Liver (tissue), 8 donors: ENCODE measurements at regions not wholly inside any gene's neighbourhood (a gene's known extent, or its start where the extent isn't known, plus 50 kb on each side); places are given as distances from the start of the nearest gene placed in this dataset.

ENCODE experiments used
- DNase-seq: peaks from one replicate; pipeline ENCODE4 v3.0.0-alpha.2; 2017; ENCODE audit warnings: low spot score
- H3K27ac ChIP-seq, 2 donors: one replicate each; pipeline ENCODE4 v1.7.0; 2013; ENCODE audit warnings: inconsistent platforms in 2 of 2, low read length in 2 of 2, control low read depth in 1 of 2, low read depth in 1 of 2, mild to moderate bottlenecking in 1 of 2
- H3K27me3 ChIP-seq, 4 donors: one replicate each; pipeline versions ENCODE4 v1.6.1 to v1.7.0; 2013; ENCODE audit warnings: low read length in 3 of 4, inconsistent platforms in 1 of 4, mild to moderate bottlenecking in 1 of 4, moderate library complexity in 1 of 4; ENCODE audit not compliant: control insufficient read depth in 4 of 4, insufficient read depth in 4 of 4
- H3K36me3 ChIP-seq, 4 donors: one replicate each; pipeline versions ENCODE4 v1.6.1 to v1.7.0; 2013; ENCODE audit warnings: low read length in 3 of 4, mild to moderate bottlenecking in 3 of 4, low read depth in 1 of 4, moderate library complexity in 1 of 4; ENCODE audit not compliant: control insufficient read depth in 4 of 4, insufficient read depth in 3 of 4
- H3K4me1 ChIP-seq, 4 donors: one replicate each; pipeline versions ENCODE4 v1.6.1 to v1.7.0; 2013; ENCODE audit warnings: low read length in 3 of 4, mild to moderate bottlenecking in 3 of 4, moderate library complexity in 1 of 4; ENCODE audit not compliant: control insufficient read depth in 4 of 4, insufficient read depth in 4 of 4
- H3K4me3 ChIP-seq, 3 donors: one replicate each; pipeline versions ENCODE4 v1.6.1 to v1.7.0; 2013; ENCODE audit warnings: low read length in 3 of 3, control low read depth in 1 of 3, low read depth in 1 of 3, mild to moderate bottlenecking in 1 of 3
- H3K9ac ChIP-seq, 2 donors: one replicate each; pipeline ENCODE4 v1.7.0; 2013; ENCODE audit warnings: low read length in 2 of 2, mild to moderate bottlenecking in 2 of 2, moderate library complexity in 2 of 2, control low read depth in 1 of 2, low read depth in 1 of 2
- H3K9me3 ChIP-seq, 4 donors: one replicate each; pipeline versions ENCODE4 v1.6.1 to v1.7.0; 2013; ENCODE audit warnings: low read length in 3 of 4; ENCODE audit not compliant: control insufficient read depth in 4 of 4
- EGR1 ChIP-seq, 2 donors: IDR thresholded peaks; 2 replicates each; pipeline ENCODE4 v1.6.1; 2016 to 2018; ENCODE audit warnings: antibody characterized with exemption in 2 of 2, low read depth in 2 of 2
- FOXA1 ChIP-seq: IDR thresholded peaks from 2 replicates; pipeline ENCODE4 v1.6.1; 2016; ENCODE audit warnings: antibody characterized with exemption
- FOXA2 ChIP-seq: IDR thresholded peaks from 2 replicates; pipeline ENCODE4 v1.6.1; 2016; ENCODE audit warnings: antibody characterized with exemption
- GABPA ChIP-seq, 2 donors: IDR thresholded peaks in 1 of 2; conservative IDR thresholded peaks in 1 of 2; 2 replicates each; pipeline ENCODE4 v1.6.1; 2016; ENCODE audit warnings: antibody characterized with exemption in 2 of 2, mild to moderate bottlenecking in 1 of 2, moderate library complexity in 1 of 2
- HNF4G ChIP-seq: IDR thresholded peaks from 2 replicates; pipeline ENCODE4 v1.6.1; 2016; ENCODE audit warnings: antibody characterized with exemption
- JUND ChIP-seq, 2 donors: IDR thresholded peaks; 2 replicates each; pipeline ENCODE4 v1.6.1; 2016; ENCODE audit warnings: antibody characterized with exemption in 2 of 2
- MAX ChIP-seq: IDR thresholded peaks from 2 replicates; pipeline ENCODE4 v1.6.1; 2016; ENCODE audit warnings: antibody characterized with exemption
- NR2F2 ChIP-seq: IDR thresholded peaks from 2 replicates; pipeline ENCODE4 v1.6.1; 2016; ENCODE audit warnings: antibody characterized with exemption
- RAD21 ChIP-seq, 2 donors: IDR thresholded peaks; 2 replicates each; pipeline ENCODE4 v1.6.1; 2016; ENCODE audit warnings: antibody characterized with exemption in 2 of 2, mild to moderate bottlenecking in 2 of 2
- REST ChIP-seq: IDR thresholded peaks from 2 replicates; pipeline ENCODE4 v1.6.1; 2016; ENCODE audit warnings: antibody characterized with exemption, mild to moderate bottlenecking
- RXRA ChIP-seq, 2 donors: IDR thresholded peaks; 2 replicates each; pipeline ENCODE4 v1.6.1; 2017 to 2018; ENCODE audit warnings: antibody characterized with exemption in 2 of 2, mild to moderate bottlenecking in 1 of 2
- SP1 ChIP-seq: IDR thresholded peaks from 2 replicates; pipeline ENCODE4 v1.6.1; 2018; ENCODE audit warnings: antibody characterized with exemption, mild to moderate bottlenecking
- YY1 ChIP-seq: IDR thresholded peaks from 2 replicates; pipeline ENCODE4 v1.6.1; 2016; ENCODE audit warnings: antibody characterized with exemption, mild to moderate bottlenecking
- ZBTB33 ChIP-seq: IDR thresholded peaks from 2 replicates; pipeline ENCODE4 v1.6.1; 2016; ENCODE audit warnings: antibody characterized with exemption
- WGBS: extraction: QIAGEN DNeasy Blood & Tissue Kit; methylation state at CpG from one replicate; pipeline ENCODE4 v1.1.7; 2013; 5-methylcytosine and 5-hydroxymethylcytosine counted together
- TF ChIP-seq, protein P1 (sequence below): fragments of 150-350 bp; IDR thresholded peaks from 2 replicates; pipeline ENCODE4 v1.5.1; 2017; ENCODE audit warnings: improper control_type of control experiment, low read depth, low read length; ENCODE audit not compliant: missing input control
- donor health status: healthy.
- donor health status: healthy.
- donor health status: healthy.
- donor health status: healthy.
- donor health status: healthy.

- H3K27me3 ChIP-seq, result no peaks in the 10 kb centered on the region
- 94% methylated on average over 1 of the region's 1 CpG for WGBS
- H3K4me3 ChIP-seq, result no peak overlapping the region
- peaks cover 0 to 5% (median 0%) of the 10 kb centered on the region in 4 donors for H3K9me3 ChIP-seq
- H3K27ac ChIP-seq, result no peak overlapping the region
- no peak for TF ChIP-seq FOXA2
- TF ChIP-seq EGR1 (IDR thresholded peaks at IDR 0.05; ENCODE audit: low read depth in 2 of 2), result no peak
- TF ChIP-seq SP1, result no peak
- no peak for TF ChIP-seq MAX
- no peaks in the 10 kb centered on the region for H3K36me3 ChIP-seq
- DNase-seq, result no peak
- no peaks in the 10 kb centered on the region for H3K4me1 ChIP-seq
- no peak overlapping the region for H3K9ac ChIP-seq
Observed at GRCh38 chr1:90361026-90361425, 356.1 kb downstream of the BARHL2 start.

GRCh38 chr1:90359994-90360393 is 357.1 kb downstream of the BARHL2 start:
- WGBS, result 51% methylated on average over 6 of the region's 6 CpGs
- Histone ChIP-seq H3K36me3 (no peaks in the 10 kb centered on the region), H3K4me3 (no peak overlapping the region), H3K9ac (no peak overlapping the region), H3K27me3 (no peaks in the 10 kb centered on the region), H3K27ac (no peak overlapping the region), H3K4me1 (no peaks in the 10 kb centered on the region), H3K9me3 (no peaks in the 10 kb centered on the region)
- TF ChIP-seq SP1, result no peak
- TF ChIP-seq NR2F2, result no peak
- no peak for TF ChIP-seq FOXA1
- TF ChIP-seq YY1, result no peak
- TF ChIP-seq MAX, result no peak
- TF ChIP-seq EGR1 (IDR thresholded peaks at IDR 0.05; ENCODE audit: low read depth in 2 of 2), result no peak
- TF ChIP-seq, protein P1, sequence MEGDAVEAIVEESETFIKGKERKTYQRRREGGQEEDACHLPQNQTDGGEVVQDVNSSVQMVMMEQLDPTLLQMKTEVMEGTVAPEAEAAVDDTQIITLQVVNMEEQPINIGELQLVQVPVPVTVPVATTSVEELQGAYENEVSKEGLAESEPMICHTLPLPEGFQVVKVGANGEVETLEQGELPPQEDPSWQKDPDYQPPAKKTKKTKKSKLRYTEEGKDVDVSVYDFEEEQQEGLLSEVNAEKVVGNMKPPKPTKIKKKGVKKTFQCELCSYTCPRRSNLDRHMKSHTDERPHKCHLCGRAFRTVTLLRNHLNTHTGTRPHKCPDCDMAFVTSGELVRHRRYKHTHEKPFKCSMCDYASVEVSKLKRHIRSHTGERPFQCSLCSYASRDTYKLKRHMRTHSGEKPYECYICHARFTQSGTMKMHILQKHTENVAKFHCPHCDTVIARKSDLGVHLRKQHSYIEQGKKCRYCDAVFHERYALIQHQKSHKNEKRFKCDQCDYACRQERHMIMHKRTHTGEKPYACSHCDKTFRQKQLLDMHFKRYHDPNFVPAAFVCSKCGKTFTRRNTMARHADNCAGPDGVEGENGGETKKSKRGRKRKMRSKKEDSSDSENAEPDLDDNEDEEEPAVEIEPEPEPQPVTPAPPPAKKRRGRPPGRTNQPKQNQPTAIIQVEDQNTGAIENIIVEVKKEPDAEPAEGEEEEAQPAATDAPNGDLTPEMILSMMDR, result no peak
- no peak for TF ChIP-seq FOXA2
- TF ChIP-seq JUND (IDR thresholded peaks at IDR 0.05), result no peak
- no peak for TF ChIP-seq ZBTB33
- no peak for DNase-seq

- H3K27me3 ChIP-seq, result no peaks in the 10 kb centered on the region
- 94% methylated on average over 2 of the region's 2 CpGs for WGBS
- H3K27ac ChIP-seq, result no peak overlapping the region
- no peaks in the 10 kb centered on the region for H3K9me3 ChIP-seq
- no peak overlapping the region for H3K4me3 ChIP-seq
- H3K4me1 ChIP-seq, result no peaks in the 10 kb centered on the region
- no peak for DNase-seq
- H3K36me3 ChIP-seq, result no peaks in the 10 kb centered on the region
- no peak overlapping the region for H3K9ac ChIP-seq
- TF ChIP-seq RAD21 (IDR thresholded peaks at IDR 0.05) (no peak), HNF4G (no peak), YY1 (no peak), SP1 (no peak), RXRA (IDR thresholded peaks at IDR 0.05) (no peak), GABPA (IDR thresholded peaks at IDR 0.05 in 1 of 2, conservative IDR thresholded peaks at IDR 0.05 in 1 of 2) (no peak), REST (no peak), NR2F2 (no peak), EGR1 (IDR thresholded peaks at IDR 0.05; ENCODE audit: low read depth in 2 of 2) (no peak), ZBTB33 (no peak)
- TF ChIP-seq, protein P1, result no peak
Observed at GRCh38 chr1:90358448-90358847, 358.7 kb downstream of the BARHL2 start.
